A549 (cell line): ENCODE measurements at regions not wholly inside any gene's neighbourhood (a gene's known extent, or its start where the extent isn't known, plus 50 kb on each side); places are given as distances from the start of the nearest gene placed in this dataset.

Experiments used
- CBX8 ChIP-seq: fragments of 200-600 bp; sonication (generic); IDR thresholded peaks from 2 replicates; pipeline ENCODE4 v1.6.1; 2016
- CTCF ChIP-seq: fragments of >200 bp; sonication (Bioruptor Twin); formaldehyde crosslinking; IDR thresholded peaks from 3 replicates; pipeline ENCODE4 v1.5.1; 2016
- FOSL2 ChIP-seq, 2 experiments: fragments of 450-650 bp in 1 of 2; fragments of >200 bp in 1 of 2; sonication (Bioruptor Twin) in 1 of 2; formaldehyde crosslinking; IDR thresholded peaks; 2 replicates each; pipeline versions ENCODE4 v1.5.0 to v1.6.1; 2016 to 2020; ENCODE audit warnings: mild to moderate bottlenecking in 1 of 2, moderate library complexity in 1 of 2
- KDM1A ChIP-seq: fragments of 200-600 bp; sonication (generic); IDR thresholded peaks from 2 replicates; pipeline ENCODE4 v1.6.1; 2016; ENCODE audit warnings: low read depth, mild to moderate bottlenecking
- MAFK ChIP-seq: fragments of 450-650 bp; IDR thresholded peaks from 2 replicates; pipeline ENCODE4 v1.6.1; 2014; ENCODE audit not compliant: partially characterized antibody
- MAX ChIP-seq: IDR thresholded peaks from 2 replicates; pipeline ENCODE4 v1.6.1; 2012
- PHF8 ChIP-seq: fragments of 200-600 bp; sonication (generic); IDR thresholded peaks from 2 replicates; pipeline ENCODE4 v1.6.1; 2016; ENCODE audit warnings: low read depth, mild to moderate bottlenecking, antibody characterized with exemption, moderate library complexity, borderline replicate concordance
- RAD21 ChIP-seq, 2 experiments: fragments of >200 bp in 1 of 2; sonication (Bioruptor Twin) in 1 of 2; formaldehyde crosslinking in 1 of 2; IDR thresholded peaks in 1 of 2; conservative IDR thresholded peaks in 1 of 2; 2 replicates in 1 of 2; 3 replicates in 1 of 2; pipeline ENCODE4 v1.6.1; 2012 to 2018; ENCODE audit warnings: inconsistent platforms in 1 of 2
- TP53 ChIP-seq: fragments of 250-450 bp; sonication (Bioruptor Pico); IDR thresholded peaks from 2 replicates; pipeline ENCODE4 v1.5.0; 2021; ENCODE audit warnings: mild to moderate bottlenecking, moderate library complexity
- USF2 ChIP-seq: fragments of 450-650 bp; IDR thresholded peaks from 2 replicates; pipeline ENCODE4 v1.6.1; 2014; ENCODE audit warnings: antibody characterized with exemption

GRCh38 chr3:18757476-18757875 is 332.3 kb upstream of the SATB1 start:
- TF ChIP-seq CTCF (no peak), CBX8 (no peak), MAX (no peak), PHF8 (no peak), RAD21 (conservative IDR thresholded peaks at IDR 0.05 in 1 of 2, IDR thresholded peaks at IDR 0.05 in 1 of 2) (no peak), TP53 (CRISPR knock-in tag) (no peak), MAFK (no peak), FOSL2 (IDR thresholded peaks at IDR 0.05) (no peak), FOSL2 (CRISPR knock-in tag; IDR thresholded peaks at IDR 0.05) (no peak), USF2 (no peak), KDM1A (no peak)
